ENCODE measurements at regions not wholly inside any gene's neighbourhood (a gene's known extent, or its start where the extent isn't known, plus 50 kb on each side); places are given as distances from the start of the nearest gene placed in this dataset.

DNA sequence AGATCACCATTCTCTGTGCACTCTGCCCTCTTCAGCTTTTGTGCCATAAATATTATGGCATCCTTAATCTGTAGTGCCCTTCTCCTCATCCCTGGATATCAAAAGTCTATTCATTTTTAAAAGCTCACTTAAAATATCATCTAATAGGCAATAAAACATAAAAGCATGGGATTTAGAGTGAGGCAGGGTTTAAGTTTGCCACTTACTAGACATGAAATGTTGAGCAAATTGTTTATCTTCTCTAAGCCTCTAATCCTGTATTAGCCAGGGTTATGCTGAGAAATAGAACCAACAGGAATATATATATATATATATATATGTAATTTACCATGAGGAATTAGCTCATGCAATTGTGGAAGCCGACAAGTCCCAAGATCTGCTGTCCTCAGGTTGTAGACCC lies 472.4 kb upstream of the HS3ST1 start:
- TF ChIP-seq RAD21 (IDR thresholded peaks at IDR 0.05) (no peak), YY1 (IDR thresholded peaks at IDR 0.05) (no peak)
